H9 (cell line): ENCODE measurements at regions not wholly inside any gene's neighbourhood (a gene's known extent, or its start where the extent isn't known, plus 50 kb on each side); places are given as distances from the start of the nearest gene placed in this dataset.

Experiments used
- DNase-seq: peaks from one replicate; pipeline ENCODE4 v3.0.0-alpha.2; 2017
- H2AFZ ChIP-seq: one replicate; pipeline ENCODE4 v1.6.1; 2013; ENCODE audit warnings: mild to moderate bottlenecking, low read length, control low read depth, moderate library complexity
- H2AK5ac ChIP-seq: 2 replicates; pipeline ENCODE4 v1.6.1; 2013; ENCODE audit warnings: low read length, control low read depth, mixed read lengths; ENCODE audit not compliant: insufficient read length
- H2BK120ac ChIP-seq: one replicate; pipeline ENCODE4 v1.6.1; 2013; ENCODE audit warnings: low read depth, mild to moderate bottlenecking, low read length, control low read depth, inconsistent platforms; ENCODE audit not compliant: poor library complexity, severe bottlenecking
- H2BK12ac ChIP-seq: 2 replicates; pipeline ENCODE4 v1.6.1; 2013; ENCODE audit warnings: low read length, control low read depth, mixed read lengths, low read depth; ENCODE audit not compliant: insufficient read length
- H2BK15ac ChIP-seq: 2 replicates; pipeline ENCODE4 v1.6.1; 2013; ENCODE audit warnings: low read depth, low read length, control low read depth
- H2BK20ac ChIP-seq: one replicate; pipeline ENCODE4 v1.6.1; 2013; ENCODE audit warnings: low read depth, mild to moderate bottlenecking, low read length, control low read depth, inconsistent platforms; ENCODE audit not compliant: poor library complexity, severe bottlenecking
- H2BK5ac ChIP-seq: 2 replicates; pipeline ENCODE4 v1.6.1; 2013; ENCODE audit warnings: low read length, control low read depth, mixed read lengths; ENCODE audit not compliant: insufficient read length
- H3K14ac ChIP-seq: 2 replicates; pipeline ENCODE4 v1.6.1; 2013; ENCODE audit warnings: low read length, control low read depth; ENCODE audit not compliant: insufficient read depth
- H3K18ac ChIP-seq: 2 replicates; pipeline ENCODE4 v1.6.1; 2013; ENCODE audit warnings: low read depth, mild to moderate bottlenecking, mixed read lengths, low read length, control low read depth; ENCODE audit not compliant: insufficient read length
- H3K23ac ChIP-seq: 2 replicates; pipeline ENCODE4 v1.6.1; 2013; ENCODE audit warnings: low read length, control low read depth, mixed read lengths, low read depth; ENCODE audit not compliant: insufficient read length
- H3K23me2 ChIP-seq: 2 replicates; pipeline ENCODE4 v1.6.1; 2013; ENCODE audit warnings: low read depth, mild to moderate bottlenecking, mixed read lengths, low read length, control low read depth; ENCODE audit not compliant: insufficient read length, poor library complexity, severe bottlenecking
- H3K27ac ChIP-seq: 2 replicates; pipeline ENCODE4 v1.5.1; 2013; ENCODE audit warnings: low read length, control low read depth, mixed read lengths, low read depth; ENCODE audit not compliant: insufficient read length
- H3K27me3 ChIP-seq: 2 replicates; pipeline ENCODE4 v1.6.1; 2013; ENCODE audit warnings: low read length, control low read depth, inconsistent platforms; ENCODE audit not compliant: insufficient read depth
- H3K4ac ChIP-seq: 2 replicates; pipeline ENCODE4 v1.6.1; 2013; ENCODE audit warnings: low read depth, mild to moderate bottlenecking, control low read depth, inconsistent platforms, low read length, moderate library complexity
- H3K4me1 ChIP-seq: 2 replicates; pipeline ENCODE4 v1.6.1; 2013; ENCODE audit warnings: low read length, control low read depth, inconsistent platforms; ENCODE audit not compliant: insufficient read depth
- H3K4me2 ChIP-seq: 2 replicates; pipeline ENCODE4 v1.6.1; 2013; ENCODE audit warnings: low read length, control low read depth, mixed read lengths; ENCODE audit not compliant: insufficient read length, insufficient read depth
- H3K56ac ChIP-seq: 2 replicates; pipeline ENCODE4 v1.6.1; 2013; ENCODE audit warnings: low read depth, mild to moderate bottlenecking, mixed read lengths, low read length, control low read depth; ENCODE audit not compliant: insufficient read length
- H3K79me1 ChIP-seq: 2 replicates; pipeline ENCODE4 v1.6.1; 2013; ENCODE audit warnings: low read depth, mild to moderate bottlenecking, moderate library complexity, low read length, control low read depth, inconsistent platforms; ENCODE audit not compliant: insufficient read depth, poor library complexity, severe bottlenecking
- H3K79me2 ChIP-seq: 2 replicates; pipeline ENCODE4 v1.6.1; 2013; ENCODE audit warnings: low read length, control low read depth, inconsistent platforms; ENCODE audit not compliant: insufficient read depth
- H3K9ac ChIP-seq: 2 replicates; pipeline ENCODE4 v1.6.1; 2013; ENCODE audit warnings: low read length, control low read depth, mixed read lengths; ENCODE audit not compliant: insufficient read length; ENCODE audit errors: extremely low read depth
- H3K9me3 ChIP-seq: one replicate; pipeline ENCODE4 v1.6.1; 2013; ENCODE audit warnings: low read depth, low read length, inconsistent platforms; ENCODE audit not compliant: control insufficient read depth
- H3T11ph ChIP-seq: one replicate; pipeline ENCODE4 v1.6.1; 2013; ENCODE audit warnings: mild to moderate bottlenecking, low read length, control low read depth, inconsistent platforms
- H4K20me1 ChIP-seq: one replicate; pipeline ENCODE4 v1.6.1; 2013; ENCODE audit not compliant: control insufficient read depth, insufficient read length, insufficient read depth
- H4K5ac ChIP-seq: 2 replicates; pipeline ENCODE4 v1.6.1; 2013; ENCODE audit warnings: low read depth, mild to moderate bottlenecking, mixed read lengths, low read length, control low read depth; ENCODE audit not compliant: insufficient read length
- H4K8ac ChIP-seq: replicated peaks from 2 replicates; pipeline ENCODE4 v1.6.1; 2013; ENCODE audit warnings: low read length, control low read depth, mixed read lengths, low read depth; ENCODE audit not compliant: insufficient read length
- H4K91ac ChIP-seq: 2 replicates; pipeline ENCODE4 v1.6.1; 2013; ENCODE audit warnings: low read depth, mild to moderate bottlenecking, moderate library complexity, mixed read lengths, low read length, control low read depth; ENCODE audit not compliant: insufficient read length
- H3K27ac Mint-ChIP-seq, 3 experiments: 2 replicates in 2 of 3; 3 replicates in 1 of 3; pipeline ENCODE4 v1.8.0; 2020 to 2021; ENCODE audit warnings: mixed read lengths in 3 of 3, mild to moderate bottlenecking in 1 of 3, moderate library complexity in 1 of 3
- H3K27me3 Mint-ChIP-seq: 2 replicates; pipeline ENCODE4 v1.8.0; 2021; ENCODE audit warnings: low read depth, mild to moderate bottlenecking, moderate library complexity, mixed read lengths
- H3K36me3 Mint-ChIP-seq, 3 experiments: 2 replicates in 2 of 3; 3 replicates in 1 of 3; pipeline ENCODE4 v1.8.0; 2020 to 2021; ENCODE audit warnings: low read depth in 3 of 3, mixed read lengths in 3 of 3; ENCODE audit not compliant: insufficient read depth in 1 of 3
- H3K4me1 Mint-ChIP-seq, 2 experiments: 2 replicates each; pipeline ENCODE4 v1.8.0; 2020; ENCODE audit warnings: mixed read lengths in 2 of 2
- H3K4me3 Mint-ChIP-seq, 2 experiments: 2 replicates in 1 of 2; 3 replicates in 1 of 2; pipeline ENCODE4 v1.8.0; 2020 to 2021; ENCODE audit warnings: mild to moderate bottlenecking in 2 of 2, mixed read lengths in 2 of 2, moderate library complexity in 1 of 2
- H3K9me3 Mint-ChIP-seq, 2 experiments: 2 replicates in 1 of 2; 3 replicates in 1 of 2; pipeline ENCODE4 v1.8.0; 2020; ENCODE audit warnings: mild to moderate bottlenecking in 2 of 2, mixed read lengths in 2 of 2, moderate library complexity in 1 of 2
- CTCF ChIP-seq: fragments of 200-600 bp; sonication (generic); conservative IDR thresholded peaks from 3 replicates; pipeline ENCODE4 v1.8.0; 2021; ENCODE audit warnings: antibody characterized with exemption, mild to moderate bottlenecking
- WGBS: extraction: QIAGEN DNeasy Blood & Tissue Kit; methylation state at CpG from one replicate; pipeline ENCODE4 v1.1.7; 2013; ENCODE audit warnings: missing lambda C conversion rate, low lambda C conversion rate, mixed read lengths; ENCODE audit not compliant: insufficient read length; ENCODE audit errors: extremely low coverage; 5-methylcytosine and 5-hydroxymethylcytosine counted together

- H3K23ac ChIP-seq: no peak overlapping the region
- H2AK5ac ChIP-seq: no peak overlapping the region
- H3K4me3 Mint-ChIP-seq: no peak overlapping the region
- no peak overlapping the region for H2BK15ac ChIP-seq
- H3K27me3 Mint-ChIP-seq: no peaks in the 10 kb centered on the region
- no peak overlapping the region for H3K27ac ChIP-seq
- H4K20me1 ChIP-seq: no peaks in the 10 kb centered on the region
- no peak for DNase-seq
- no peak overlapping the region for H4K5ac ChIP-seq
- no peak overlapping the region for H3K18ac ChIP-seq
- no peaks in the 10 kb centered on the region for H3K23me2 ChIP-seq
- no peak overlapping the region for H2BK5ac ChIP-seq
- H3K9me3 Mint-ChIP-seq: no peaks in the 10 kb centered on the region
- H4K91ac ChIP-seq: no peak overlapping the region
- H3K14ac ChIP-seq: no peak overlapping the region
- H3K4ac ChIP-seq: no peak overlapping the region
- H3K27ac Mint-ChIP-seq: peak overlapping the region in 1 of 3 experiments; percentile 19; a peak in 2 of 7 replicates
- no peaks in the 10 kb centered on the region for H3K9me3 ChIP-seq
- H2BK120ac ChIP-seq: no peak overlapping the region
- no peak overlapping the region for H2BK20ac ChIP-seq
- no CpG with 5 or more reads among the region's 7 CpGs for WGBS
- no peak overlapping the region for H3K4me2 ChIP-seq
- TF ChIP-seq CTCF: no peak
- H3K27me3 ChIP-seq: no peaks in the 10 kb centered on the region
- no peaks in the 10 kb centered on the region for H3K79me1 ChIP-seq
- peaks cover 7 to 9% of the 10 kb centered on the region in 2 experiments; a peak in 2 of 4 replicates for H3K4me1 Mint-ChIP-seq
- H4K8ac ChIP-seq: no peak overlapping the region
- H3K9ac ChIP-seq: no peak overlapping the region
- H3K4me1 ChIP-seq: no peaks in the 10 kb centered on the region
- no peaks in the 10 kb centered on the region for H3K79me2 ChIP-seq
- H2BK12ac ChIP-seq: no peak overlapping the region
- no peaks in the 10 kb centered on the region for H3K36me3 Mint-ChIP-seq
- no peak overlapping the region for H3K56ac ChIP-seq
- H2AFZ ChIP-seq: no peak overlapping the region
- no peak overlapping the region for H3T11ph ChIP-seq
Observed at GRCh38 chr16:48970216-48970615, 311.4 kb downstream of the CBLN1 start.
